RWPE1 (cell line): ENCODE measurements at regions not wholly inside any gene's neighbourhood (a gene's known extent, or its start where the extent isn't known, plus 50 kb on each side); places are given as distances from the start of the nearest gene placed in this dataset.

Experiments
- CTCF ChIA-PET: fragments of 350-600 bp; sonication (Branson Sonifier 250); formaldehyde crosslinking; extraction: SDS; loops from one replicate; lab custom pipeline; 2021; lab: Yijun Ruan, JAX
- POLR2A ChIA-PET: fragments of 400-600 bp; formaldehyde crosslinking; extraction: SDS; loops from one replicate; lab custom pipeline; 2020; ENCODE audit warnings: antibody characterized with exemption; ENCODE audit not compliant: low non-redundant PET; lab: Yijun Ruan, JAX
- DNase-seq: peaks from one replicate; pipeline ENCODE4 v3.0.0; 2012; ENCODE audit warnings: low spot score
- H3K27ac ChIP-seq: fragments of 450-650 bp; 2 replicates; pipeline ENCODE4 v1.5.1; 2017
- TF ChIP-seq, protein P1 (sequence below): fragments of 450-650 bp; conservative IDR thresholded peaks from 2 replicates; pipeline ENCODE4 v1.5.1; 2017; ENCODE audit warnings: low read depth, mild to moderate bottlenecking

DNA sequence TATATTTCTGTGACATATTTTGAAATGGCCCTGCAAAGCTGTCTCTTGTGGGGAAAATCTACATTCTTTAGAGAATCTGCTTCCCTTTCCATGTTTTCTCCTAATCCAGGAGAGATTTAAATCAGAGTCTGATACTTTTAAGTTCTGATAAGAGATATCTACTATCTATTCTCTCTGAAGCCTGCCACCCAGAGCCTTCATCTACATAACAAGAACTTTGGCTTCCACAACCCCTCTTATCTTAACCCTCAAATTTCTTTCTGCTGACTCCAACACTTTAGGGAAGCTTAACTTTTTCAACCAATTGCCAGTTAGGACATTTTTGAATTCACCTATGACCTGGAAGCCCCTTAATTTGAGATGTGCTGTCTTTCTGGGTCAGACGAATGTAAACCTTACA lies 965.2 kb downstream of the TBC1D22A start:
- POLR2A ChIA-PET, result no interaction called here
- TF ChIP-seq, protein P1, sequence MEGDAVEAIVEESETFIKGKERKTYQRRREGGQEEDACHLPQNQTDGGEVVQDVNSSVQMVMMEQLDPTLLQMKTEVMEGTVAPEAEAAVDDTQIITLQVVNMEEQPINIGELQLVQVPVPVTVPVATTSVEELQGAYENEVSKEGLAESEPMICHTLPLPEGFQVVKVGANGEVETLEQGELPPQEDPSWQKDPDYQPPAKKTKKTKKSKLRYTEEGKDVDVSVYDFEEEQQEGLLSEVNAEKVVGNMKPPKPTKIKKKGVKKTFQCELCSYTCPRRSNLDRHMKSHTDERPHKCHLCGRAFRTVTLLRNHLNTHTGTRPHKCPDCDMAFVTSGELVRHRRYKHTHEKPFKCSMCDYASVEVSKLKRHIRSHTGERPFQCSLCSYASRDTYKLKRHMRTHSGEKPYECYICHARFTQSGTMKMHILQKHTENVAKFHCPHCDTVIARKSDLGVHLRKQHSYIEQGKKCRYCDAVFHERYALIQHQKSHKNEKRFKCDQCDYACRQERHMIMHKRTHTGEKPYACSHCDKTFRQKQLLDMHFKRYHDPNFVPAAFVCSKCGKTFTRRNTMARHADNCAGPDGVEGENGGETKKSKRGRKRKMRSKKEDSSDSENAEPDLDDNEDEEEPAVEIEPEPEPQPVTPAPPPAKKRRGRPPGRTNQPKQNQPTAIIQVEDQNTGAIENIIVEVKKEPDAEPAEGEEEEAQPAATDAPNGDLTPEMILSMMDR, result no peak
- H3K27ac ChIP-seq, result no peak overlapping the region
- CTCF ChIA-PET, result no interaction called here
- no peak for DNase-seq

DNA sequence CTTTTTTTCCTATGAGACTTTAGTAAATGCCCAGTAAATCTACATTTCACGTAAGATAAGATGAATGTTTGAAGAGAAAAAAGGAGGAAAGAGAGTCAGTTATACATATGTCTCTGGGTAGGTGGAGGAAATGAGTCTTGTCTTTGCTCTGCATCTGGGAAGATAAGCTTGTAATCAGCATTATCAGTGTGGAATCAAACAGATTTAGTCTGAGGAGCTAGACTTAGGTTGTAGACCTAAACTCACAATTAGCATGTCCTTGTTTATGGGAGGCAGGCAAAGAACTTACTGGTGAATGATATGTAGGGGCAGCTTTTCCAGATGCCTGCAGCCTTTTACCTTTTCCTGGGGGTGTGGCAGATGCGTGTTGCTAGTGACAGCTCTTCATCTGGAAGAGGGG lies 962.3 kb downstream of the TBC1D22A start:
- TF ChIP-seq, protein P1, result no peak
- ChIA-PET CTCF (no interaction called here), POLR2A (no interaction called here)
- DNase-seq, result no peak
- H3K27ac ChIP-seq, result no peak overlapping the region

DNA sequence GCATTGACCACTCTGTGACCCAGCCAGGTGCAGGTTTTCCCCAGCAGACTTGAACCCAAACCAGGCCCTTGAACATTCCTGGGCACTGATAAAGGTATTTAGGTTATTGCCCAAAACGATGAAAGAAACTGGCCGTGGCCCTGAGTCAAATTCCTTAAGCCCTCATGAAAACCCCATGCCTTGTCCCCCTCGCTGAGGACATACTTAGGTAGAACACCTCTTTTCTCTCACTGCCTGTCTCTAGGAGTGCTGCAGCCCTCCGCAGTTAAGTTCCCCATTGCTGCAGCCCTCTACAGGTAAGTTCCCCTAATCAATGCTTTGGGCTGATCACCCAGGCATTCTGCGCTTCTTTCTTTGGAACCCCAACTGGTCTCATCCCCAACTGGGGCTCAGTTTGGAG lies 961.6 kb downstream of the TBC1D22A start:
- no peak for DNase-seq
- POLR2A ChIA-PET, result no interaction called here
- CTCF ChIA-PET, result no interaction called here

DNA sequence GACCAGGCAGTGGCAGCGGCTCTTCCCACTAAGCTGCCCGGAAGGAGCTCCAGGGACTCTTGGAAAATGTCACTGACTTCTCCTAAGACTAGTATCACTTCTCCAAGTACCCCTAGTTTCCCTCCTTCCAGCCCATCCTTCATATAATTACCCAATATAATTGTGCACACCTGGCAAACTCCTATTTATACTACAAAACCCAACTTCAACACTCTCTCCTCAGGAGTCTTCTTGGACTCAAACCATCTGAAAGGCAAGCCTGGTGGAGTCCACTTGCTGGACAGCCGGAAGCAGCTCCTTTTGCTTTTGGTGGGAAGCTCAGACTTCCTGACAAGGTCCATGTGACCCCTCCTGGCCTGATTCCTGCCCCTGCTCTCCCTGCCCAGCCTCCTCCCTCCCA lies 955.9 kb downstream of the TBC1D22A start:
- no peak overlapping the region for H3K27ac ChIP-seq
- CTCF ChIA-PET, result no interaction called here
- TF ChIP-seq, protein P1, result no peak
- no peak for DNase-seq
- POLR2A ChIA-PET, result no interaction called here

More for the DNA sequence above, 961.6 kb downstream of the TBC1D22A start:
- TF ChIP-seq, protein P1, result no peak
- no peak overlapping the region for H3K27ac ChIP-seq

DNA sequence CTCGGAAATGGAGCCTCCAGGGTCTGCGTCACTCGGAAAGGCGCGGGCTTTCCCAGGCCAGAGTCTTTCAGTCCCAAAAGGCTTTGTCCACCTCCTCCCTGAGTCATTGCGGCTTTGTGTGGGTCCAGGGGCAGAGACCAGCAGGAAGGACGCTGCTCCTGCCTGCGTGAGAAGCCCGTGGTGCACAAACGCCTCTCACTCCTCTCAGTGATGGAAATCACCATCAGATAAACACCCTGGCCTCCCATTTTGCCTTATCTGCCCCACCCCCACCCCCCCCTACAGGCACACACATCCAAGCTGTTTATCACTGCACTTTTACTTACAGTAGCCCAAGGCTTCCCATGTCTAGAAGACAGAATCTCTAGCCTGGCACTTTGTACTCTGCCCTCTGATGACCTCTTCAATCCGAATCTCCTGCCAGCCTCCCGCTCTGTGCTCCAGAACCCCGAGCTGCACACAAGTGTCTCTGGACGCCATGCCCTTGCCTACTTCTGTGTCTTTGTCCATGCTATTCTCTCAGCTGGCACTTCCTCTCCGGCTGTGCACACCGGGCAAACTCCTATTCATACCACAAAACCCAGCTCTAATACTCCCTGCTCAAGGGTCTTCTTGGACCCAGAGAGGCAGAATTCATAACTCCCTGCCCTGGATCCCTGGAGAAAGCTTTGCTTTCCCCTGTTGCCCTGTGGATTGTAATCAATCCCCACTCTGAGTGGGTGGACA lies 954.6 kb downstream of the TBC1D22A start:
- ChIA-PET POLR2A (no interaction called here), CTCF (no interaction called here)
- H3K27ac ChIP-seq, result no peak overlapping the region
- TF ChIP-seq, protein P1, result no peak
- DNase-seq, result no peak

DNA sequence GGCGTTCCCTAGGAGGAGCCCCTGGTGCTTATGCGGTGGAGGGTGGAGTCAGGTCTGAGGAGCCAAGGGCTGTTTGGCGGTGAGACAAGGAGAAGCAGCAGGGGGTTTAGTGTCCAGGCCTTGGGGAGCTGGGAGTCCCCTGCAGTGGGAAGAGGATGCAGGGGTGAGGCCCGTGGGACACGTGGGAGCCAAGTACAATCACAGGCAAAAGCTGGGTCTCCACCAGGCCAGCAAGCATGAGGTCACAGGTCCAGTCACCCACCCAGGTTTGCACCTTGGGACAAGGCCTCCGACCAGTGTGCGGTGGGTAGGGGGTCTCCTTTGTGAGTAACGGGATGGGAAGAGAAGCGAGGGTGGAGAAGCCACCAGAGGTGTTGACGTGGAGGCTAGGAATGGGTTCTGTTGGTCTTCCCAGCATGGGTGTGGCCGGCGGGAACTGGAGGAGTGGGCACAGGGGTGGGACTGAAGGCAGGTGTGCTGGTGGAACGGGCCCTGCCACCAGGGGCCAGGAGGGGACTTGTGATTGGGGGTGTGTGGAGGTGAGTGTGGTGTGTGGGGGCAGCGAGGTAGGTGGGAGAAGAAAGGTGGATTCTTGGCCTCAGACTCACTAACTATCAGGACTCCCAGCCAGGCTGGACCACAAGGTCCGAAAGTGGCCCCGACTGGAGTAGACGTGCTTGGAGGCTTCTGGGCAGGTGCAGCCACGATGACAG lies 953.6 kb downstream of the TBC1D22A start:
- ChIA-PET CTCF (interaction anchor here (0.6 kb wide), 1 partner anchor 130 kb away, joined by 3 read pairs; no protein-coding TSS in a partner anchor), POLR2A (no interaction called here)
- TF ChIP-seq, protein P1, result no peak
- no peak for DNase-seq
- H3K27ac ChIP-seq, result no peak overlapping the region
